Activated T-helper 9 cell treated with anti-CD3 and anti-CD28 coated beads, Interleukin-2, amount 50 U/mL, for 16 hours (primary cell): ENCODE measurements at regions not wholly inside any gene's neighbourhood (a gene's known extent, or its start where the extent isn't known, plus 50 kb on each side); places are given as distances from the start of the nearest gene placed in this dataset.
"Not testable (repeated sequence)": the region's sequence is repeated elsewhere in the genome, so short reads cannot be mapped to it uniquely, and the experiment has no call there.

Source experiments
- DNase-seq: peaks from one replicate; pipeline ENCODE4 v3.0.0-alpha.2; 2020; ENCODE audit warnings: low read depth

DNA sequence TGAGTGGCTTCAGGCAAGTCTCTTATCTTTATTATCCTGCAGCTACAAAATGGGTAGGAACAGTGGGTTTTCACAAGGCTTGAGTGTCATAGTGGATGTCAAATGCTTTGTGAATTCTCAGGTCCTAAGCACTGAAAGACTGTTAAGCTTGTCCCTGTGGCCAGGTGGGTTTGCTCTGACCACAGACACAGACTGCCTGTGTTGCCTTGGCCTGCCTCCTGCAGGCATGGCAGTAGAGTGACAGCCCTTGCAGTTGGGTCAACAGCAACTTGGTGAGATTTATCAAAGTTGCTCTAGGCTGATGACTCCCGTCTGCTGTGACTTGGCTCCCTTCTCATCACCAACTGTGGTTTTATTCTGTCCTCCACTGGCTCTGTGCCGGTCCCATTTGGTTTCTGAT lies 520.0 kb upstream of the CCDC196 start:
- no peak for DNase-seq

DNA sequence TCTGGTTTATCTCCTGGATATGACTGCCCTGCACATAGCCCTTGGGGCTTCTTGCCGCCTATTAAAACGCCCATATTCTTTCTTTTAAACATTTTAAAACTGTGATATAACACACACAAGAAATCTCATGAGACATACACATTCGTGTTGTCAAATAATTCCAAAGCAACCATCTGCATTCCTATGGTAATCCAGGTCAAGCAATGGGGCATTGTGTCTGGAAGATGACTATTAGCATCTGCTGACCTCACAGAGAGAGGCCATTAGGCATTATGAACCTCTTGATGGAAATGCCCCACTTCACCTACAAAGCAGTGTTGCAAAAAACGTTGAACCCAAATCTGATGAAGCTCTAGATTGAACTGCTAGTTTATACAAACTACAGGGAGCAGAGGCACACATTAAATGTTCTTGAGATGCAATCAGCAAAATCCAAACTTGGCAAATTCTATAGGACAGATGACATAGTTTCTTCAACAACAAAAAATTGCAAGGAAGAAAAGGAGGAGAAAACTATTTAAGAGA lies 513.8 kb upstream of the CCDC196 start:
- DNase-seq = no peak

DNA sequence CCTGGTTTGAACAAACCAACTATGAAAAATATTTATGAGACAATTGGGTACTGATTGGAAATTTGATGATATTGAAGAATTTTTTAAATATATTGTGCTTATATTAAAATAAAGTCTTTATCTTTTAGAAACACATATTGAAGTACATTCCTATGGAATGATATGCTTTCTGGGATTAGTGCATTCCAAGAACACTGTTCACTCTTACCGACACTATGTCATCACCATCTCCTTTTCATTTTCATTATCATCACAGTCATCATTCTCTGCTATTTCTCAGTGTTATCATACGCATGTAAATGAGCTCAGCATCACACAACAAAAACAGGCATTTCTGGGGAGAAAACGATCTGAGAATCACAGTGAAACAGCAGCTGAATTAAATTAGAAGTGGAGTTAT lies 513.3 kb upstream of the CCDC196 start:
- DNase-seq = no peak

DNA sequence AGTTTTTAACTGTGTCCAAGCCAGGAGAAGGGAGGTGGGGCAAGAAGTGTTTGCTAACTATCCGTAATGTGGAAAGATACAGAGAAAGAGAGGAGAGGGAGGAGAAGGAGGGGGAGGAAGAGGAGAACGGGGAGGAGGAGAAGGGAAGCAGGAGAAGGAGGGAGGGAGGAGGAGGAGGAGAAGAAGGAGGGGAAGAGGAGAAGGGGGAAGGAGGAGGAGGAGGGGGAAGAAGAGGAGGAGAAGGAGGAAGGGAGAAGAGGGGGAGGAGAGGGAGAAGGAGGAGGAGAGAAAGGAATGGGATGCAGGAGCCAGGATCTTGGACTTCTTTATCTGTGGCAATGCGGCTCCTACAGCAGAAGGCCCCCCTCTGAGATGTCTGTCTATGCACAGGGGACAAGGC lies 510.3 kb upstream of the CCDC196 start:
- no peak for DNase-seq

DNA sequence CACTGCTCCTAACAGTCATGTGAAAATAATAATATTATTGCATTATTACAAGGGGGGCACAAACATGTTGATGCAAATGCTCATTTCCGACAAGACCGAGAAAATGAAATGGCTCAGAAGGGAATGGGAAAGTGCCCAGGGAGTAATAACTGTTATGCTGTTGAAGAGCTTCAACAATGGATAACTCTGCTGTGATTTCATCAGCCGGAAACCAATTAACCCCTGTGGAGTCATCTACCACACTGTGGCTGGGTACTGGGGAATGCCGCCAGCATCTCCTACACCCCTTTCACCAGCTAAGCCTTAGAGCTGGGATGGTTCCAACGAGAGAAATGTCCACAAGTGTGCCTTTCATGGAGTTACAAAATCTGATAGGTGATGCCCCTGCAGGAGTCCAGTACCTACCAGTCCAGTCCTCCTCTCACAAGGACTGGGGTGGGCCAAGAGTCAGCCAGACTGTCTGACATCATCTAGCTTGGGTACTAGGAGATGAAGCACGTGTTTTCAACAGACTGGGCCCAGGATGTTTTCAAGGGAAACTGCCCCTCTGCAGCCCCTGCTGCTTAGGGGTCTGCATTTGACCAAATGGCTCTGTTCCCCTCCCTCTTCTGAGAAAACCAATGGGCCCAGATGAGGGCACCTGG lies 509.3 kb upstream of the CCDC196 start:
- no peak for DNase-seq

DNA sequence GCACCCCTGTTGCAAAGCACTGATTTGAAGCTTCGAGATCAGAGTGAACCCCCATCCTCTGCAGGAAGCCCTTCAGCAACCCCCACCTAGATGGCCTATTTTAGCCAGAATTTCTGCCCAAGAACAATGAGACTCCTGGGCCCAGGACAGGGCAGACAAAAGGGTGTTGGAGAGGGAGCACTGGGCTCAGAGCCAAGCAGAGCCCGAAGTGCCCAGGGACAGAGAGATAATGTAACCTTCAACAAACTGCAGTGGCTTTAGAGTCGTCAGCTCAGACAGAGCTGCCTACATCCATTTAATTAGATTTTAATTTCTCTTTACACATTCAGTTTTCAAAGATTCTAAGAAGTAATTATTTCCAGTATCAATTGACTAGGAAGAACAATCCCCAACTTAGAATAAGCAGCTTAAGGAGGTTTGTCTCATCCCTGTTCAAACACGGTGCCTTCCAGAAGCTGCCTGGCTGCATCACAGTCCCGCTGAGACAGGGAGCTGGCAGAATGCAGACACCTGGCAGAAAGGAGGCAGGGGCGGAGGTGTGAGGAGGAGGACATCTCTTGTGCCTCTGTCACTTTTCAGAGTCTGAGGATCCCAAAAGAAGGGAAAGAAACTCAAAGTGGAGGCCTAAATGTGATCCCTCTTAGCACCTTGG lies 504.9 kb upstream of the CCDC196 start:
- DNase-seq = no peak

DNA sequence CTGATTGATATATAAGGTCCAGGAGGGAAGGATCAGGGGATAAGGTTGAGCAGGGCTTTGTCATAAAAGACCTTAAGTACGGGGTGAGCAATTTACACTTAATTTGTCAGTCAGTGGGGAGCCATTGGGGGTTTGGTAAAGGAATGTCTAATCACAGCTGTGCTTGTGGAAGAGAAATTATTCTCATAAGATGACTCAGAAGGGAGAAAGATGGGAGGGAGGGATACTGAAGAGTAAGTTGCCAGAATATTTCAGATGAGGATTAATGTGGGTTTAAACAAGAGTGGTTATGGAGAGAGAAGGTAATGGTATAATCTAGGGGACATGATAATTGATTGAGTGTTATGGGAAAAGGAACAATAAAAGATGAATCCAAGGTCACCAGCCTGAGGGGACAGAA lies 500.1 kb upstream of the CCDC196 start:
- DNase-seq = no peak

DNA sequence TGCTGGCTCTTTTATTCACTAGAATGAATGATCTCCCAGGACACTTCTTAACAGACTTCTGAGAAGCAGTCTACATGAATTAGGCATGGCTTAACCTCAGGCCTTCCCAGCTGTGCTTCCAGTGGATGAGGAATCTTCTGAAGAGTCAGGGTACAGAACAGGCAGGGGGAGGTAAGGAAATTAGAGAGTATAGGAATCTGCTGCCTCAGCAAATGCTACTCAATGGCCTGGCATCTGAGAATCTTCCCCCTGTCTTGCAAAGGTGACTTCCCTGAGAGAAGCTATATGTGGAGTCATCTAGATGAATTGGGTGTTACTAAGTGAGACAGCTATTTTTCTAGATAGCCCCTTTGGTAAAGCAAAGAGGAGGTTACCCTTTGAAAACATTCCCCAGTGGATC lies 496.2 kb upstream of the CCDC196 start:
- DNase-seq = no peak

DNA sequence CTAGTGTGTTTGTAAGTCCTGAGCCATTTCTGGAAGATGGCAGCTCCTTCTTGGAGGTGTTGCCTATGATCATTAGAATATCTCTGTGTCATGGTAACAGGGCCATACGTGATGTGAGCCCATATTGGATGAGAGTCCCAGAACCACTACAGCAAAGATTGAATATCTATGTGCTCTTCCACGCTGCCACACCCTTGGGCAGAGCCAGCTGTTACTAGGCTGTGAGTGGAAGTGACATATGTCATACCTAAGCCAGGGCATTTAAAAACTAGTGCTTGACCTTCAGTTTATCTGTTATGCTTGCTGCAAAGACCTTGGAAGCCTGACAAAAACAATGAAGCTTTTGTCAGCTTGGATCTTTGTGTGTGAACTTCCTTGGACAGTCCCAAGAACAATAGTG lies 495.1 kb upstream of the CCDC196 start:
- DNase-seq = no peak

DNA sequence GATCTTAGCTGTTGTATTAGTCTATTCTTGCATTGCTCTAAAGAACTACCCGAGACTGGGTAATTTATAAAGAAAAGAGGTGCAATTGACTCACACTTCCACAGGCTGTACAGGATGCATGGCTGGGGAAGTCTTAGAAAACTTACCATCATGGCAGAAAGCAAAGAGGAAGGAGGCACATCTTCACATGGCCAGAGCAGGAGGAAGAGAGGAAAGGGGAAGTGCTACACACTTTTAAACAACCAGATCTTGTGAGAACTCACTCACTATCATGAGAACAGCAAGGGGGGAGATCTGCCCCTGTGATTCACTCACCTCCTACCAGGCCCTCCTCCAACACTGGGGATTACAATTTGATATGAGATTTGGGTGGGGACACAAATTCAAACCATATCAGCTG lies 494.2 kb upstream of the CCDC196 start:
- not testable (repeated sequence) for DNase-seq

DNA sequence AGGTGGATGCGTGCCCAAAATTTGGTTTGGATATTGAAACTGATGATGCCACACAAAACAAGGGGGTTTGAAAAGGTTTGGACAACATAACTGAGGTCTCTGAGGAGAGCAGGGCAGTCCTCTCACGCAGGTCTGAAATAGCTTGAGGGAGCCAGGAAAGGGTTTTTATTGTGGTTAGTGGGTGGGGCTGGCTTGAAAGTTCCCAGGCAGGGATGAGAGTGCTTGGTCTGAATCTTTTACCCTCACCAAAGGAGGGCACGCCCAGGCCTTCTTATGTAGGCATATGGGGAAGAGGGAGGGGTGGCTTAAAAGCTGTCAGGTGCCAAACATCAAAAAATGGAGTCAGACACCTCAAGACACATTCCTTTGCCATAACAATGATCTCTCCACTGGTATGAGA lies 493.1 kb upstream of the CCDC196 start:
- DNase-seq = no peak

DNA sequence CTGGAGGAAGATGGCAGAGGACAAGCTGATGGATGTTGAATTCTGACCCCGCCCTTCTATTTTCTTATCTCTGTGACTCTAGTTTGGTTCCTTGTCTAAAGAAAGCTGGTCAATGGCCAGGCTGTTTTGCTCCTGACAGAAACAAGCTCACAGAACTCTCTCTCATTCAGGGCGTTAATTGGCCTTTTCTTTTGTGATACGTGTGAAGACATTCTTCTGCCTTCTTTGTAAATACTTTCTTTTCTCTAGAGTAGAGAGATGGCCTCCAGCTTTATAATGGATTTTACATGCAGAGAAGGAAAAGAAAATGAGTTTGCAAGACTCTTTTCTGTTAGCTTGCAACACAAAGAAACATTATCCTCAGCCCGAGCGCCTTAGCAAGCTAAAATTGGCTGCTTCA lies 492.2 kb upstream of the CCDC196 start:
- no peak for DNase-seq

DNA sequence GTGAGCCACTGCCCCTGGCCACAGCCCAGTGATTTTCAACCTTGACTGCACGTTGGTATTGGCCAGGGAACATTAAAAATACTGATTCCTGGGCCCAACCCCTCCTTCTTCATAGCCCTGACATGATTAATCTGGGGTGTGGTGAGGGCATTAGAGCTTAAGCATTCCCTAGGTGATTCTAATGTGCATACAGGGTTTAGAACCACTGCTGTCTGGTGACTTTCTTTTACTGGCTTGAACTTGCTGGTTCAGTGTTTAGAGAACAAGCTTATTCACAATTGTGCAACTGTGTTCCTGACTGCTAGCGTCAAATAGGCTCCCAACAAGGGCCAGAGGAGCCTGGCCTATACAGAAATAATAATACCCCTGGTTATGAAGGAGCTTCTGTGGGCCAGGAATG lies 488.8 kb upstream of the CCDC196 start:
- DNase-seq = no peak

DNA sequence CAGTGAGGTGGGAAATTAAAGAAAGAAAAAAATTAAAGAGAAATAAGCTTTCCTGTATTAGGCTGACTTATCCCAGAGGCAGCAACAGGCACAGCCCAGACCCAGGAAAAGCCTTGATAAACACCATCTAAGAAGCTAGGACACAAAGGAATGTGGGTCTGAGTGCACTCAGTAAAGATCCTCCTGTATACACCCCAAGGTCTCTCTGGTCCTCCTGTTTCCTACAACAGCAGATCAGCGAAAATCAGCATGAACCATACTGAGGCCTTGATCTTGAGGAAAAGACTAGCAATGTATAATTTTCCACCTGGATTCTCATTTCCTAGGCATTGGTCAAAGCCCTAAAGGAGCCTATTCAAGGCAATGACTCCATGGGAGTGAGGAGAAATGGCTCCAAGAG lies 486.3 kb upstream of the CCDC196 start:
- no peak for DNase-seq

DNA sequence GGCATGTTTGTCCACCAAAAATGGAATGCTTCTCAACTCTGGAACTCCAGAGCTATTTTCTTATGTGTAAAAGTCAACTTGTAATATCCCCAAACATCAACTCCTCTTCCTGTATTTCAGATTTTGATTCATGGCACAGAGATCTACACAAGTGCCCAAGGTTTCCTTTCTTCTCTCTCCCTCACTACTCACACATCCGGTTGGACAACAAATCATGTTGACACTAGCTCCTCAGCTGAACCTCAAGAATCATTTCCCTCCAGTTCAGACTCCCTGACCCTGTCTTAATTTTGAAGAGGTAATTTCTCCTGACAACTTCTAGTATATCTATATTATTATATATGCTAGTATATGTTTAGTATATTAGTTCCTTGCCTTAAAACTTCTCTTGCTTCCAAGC lies 485.4 kb upstream of the CCDC196 start:
- no peak for DNase-seq

DNA sequence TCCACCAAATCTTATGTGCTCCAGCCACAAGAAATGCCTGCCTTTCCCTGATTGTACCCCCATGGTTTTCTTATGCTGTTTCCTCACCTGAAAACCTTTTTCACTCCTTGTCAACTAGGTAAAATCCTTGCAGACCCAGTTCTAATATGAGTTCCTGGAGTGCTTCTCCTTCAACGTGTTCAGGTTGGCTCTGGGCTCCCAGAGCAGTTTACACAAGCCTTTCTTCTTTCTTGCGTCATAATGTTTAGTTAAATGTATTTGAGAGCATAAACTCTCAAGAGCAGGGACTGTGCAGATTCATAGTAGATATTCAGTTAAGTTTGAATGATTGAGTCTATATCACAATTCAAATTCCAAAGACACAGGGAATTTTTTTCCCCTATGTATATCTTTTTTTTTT lies 484.8 kb upstream of the CCDC196 start:
- DNase-seq = no peak

DNA sequence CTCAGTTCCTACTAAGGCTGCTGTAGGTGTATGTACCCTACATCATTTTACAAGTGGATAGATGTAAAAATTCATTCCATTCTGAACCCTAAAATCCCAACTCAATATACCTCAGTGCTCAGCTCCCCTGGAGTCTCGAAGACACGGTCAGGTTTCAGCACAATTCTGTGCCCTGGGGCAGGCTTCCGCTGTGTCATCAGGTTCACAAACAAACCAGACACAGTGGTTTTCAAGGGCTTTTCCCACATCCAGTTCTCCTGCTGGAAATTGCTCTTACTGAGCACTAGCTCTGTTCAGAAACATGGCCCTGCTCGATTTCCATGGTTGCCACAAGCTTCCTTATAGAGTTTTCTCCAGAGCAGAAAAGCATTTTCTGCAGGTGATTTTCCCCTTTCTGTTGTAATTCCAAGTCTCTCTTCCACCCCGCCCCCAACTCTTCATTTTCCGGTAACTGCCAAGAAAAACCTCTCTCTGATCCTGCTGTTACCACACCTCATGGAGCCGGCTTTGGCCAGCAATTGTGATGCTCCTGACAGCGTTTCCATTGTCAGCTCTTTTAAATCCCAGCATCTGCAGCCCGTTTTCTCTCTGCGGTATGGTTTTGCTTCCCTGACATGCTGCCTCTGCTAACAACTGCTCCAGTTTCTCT lies 483.0 kb upstream of the CCDC196 start:
- no peak for DNase-seq

DNA sequence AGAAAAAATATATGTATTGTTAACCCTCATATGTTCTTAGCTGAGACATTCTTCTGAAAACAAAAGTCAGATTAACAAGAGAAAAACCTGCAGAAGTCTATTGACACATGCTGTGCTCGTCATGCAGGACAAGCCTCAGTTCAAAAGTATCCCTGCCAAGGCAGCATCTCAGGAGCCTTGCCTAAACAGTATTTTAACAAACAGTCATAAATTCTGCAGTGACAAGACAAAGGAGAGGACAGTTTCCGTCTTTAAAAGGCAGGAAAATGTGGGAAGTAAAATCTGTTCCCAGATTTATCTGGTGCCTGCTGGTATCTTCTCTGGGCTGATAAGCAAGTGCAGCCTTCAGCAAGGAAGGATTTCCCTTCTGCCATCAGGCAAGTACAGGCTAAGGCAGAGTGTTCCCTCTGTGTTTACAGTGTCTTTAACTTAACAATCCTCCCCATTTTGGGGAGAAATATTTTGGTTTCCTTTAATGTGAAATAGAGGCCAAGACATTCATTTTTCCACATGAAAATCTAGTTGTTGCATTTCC lies 480.2 kb upstream of the CCDC196 start:
- DNase-seq = no peak

DNA sequence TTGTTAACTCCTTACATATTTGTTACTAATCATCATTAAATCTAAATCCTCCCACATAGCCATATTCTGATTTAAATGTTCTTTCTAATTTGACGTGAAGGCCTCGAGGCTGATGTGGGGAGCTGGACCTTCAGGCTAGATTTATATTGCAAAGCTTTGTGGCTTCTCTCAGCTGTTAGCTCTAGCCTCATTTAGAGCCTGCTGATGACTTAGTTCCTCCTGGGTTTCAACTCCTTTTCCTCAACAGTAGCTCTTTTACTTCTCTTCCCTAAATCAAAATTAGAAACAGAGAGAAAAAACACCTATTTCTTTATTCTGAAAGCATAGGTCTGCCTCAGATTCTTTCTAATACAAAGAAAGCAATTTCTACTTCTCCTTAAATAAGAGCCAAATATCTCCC lies 477.5 kb upstream of the CCDC196 start:
- DNase-seq = no peak

DNA sequence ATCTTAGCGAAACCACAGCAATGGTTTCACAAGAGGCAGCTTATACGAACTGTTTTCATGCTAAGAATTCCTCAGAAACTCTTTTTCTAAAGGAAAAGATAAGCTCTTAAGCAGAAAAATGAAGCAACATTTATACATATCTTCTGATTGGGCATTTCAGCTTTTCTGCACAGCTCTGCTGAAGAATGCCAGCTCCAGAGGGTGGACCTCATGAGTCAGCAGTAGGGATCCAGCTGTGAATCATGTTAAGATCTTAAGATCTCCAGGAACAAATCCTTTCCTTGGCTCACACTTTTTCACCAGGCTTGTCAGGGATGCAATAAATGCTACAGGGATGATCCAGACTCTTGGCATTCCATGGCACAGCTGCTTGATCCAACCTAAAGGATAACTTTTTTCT lies 477.1 kb upstream of the CCDC196 start:
- no peak for DNase-seq

DNA sequence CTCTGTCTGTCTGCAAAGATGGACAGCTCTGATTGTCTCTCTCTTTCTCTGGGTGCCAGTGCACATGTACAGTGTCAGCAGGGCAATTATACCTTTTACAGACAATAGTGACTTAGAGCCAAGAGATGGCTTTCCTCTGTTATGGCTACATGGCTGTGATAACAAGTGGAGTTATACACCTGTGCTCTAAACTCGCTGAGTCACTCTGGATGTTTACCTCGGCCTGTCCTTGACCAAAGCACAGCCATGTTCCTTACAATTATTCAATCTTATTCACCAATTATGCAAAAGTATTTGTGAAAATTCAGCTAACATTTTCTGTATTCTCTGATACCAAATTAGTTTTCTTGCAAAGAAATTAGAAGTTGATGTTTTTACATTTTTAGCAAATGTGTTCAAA lies 475.5 kb upstream of the CCDC196 start:
- DNase-seq = no peak

DNA sequence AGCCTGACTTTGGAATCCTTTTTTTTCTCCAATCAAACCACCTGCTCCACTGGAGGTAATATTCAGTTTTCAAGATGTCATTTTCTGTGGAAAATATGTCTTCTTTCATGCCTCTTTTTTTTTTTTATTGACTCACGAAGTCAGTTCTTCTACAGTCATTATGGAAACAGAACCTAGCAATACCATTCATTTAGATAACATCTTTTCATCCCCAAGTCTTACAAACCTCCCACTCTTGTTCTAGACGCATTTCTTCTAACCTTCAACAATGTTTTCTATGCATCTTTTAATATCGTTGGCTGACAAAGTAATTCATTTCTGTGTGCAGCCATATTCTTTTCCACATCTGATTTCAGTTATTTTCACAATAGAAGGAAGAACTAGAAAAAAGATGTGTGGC lies 474.3 kb upstream of the CCDC196 start:
- DNase-seq = no peak

DNA sequence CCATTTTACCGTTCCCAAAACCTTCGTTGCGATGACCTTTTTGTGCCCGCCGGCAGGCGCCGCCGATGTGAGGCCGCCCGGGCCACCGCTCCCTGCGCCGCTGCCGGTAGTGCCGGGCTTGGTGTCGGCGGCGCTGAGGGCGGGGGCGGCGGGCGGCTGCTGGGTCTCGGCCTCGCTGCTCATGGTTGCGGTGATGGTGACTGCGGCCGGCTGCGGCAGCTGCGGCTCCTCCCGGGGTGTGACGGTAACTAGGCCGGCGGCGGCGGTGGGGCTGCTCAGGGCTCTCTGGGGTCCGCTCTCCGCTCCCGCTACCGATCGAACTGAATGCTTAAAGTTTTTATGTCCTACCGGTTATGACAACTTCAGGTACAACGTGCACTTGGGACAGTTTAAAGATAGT lies 472.6 kb upstream of the CCDC196 start:
- not testable (repeated sequence) for DNase-seq
